GM18499 (cell line): ENCODE measurements at regions not wholly inside any gene's neighbourhood (a gene's known extent, or its start where the extent isn't known, plus 50 kb on each side); places are given as distances from the start of the nearest gene placed in this dataset.

Experiments used
- ATAC-seq: cut with Tn5 transposase; IDR thresholded peaks from one replicate; pipeline ENCODE4 v1.9.1; 2021; ENCODE audit warnings: moderate number of reproducible peaks; ENCODE audit not compliant: insufficient read depth, unreplicated experiment

DNA sequence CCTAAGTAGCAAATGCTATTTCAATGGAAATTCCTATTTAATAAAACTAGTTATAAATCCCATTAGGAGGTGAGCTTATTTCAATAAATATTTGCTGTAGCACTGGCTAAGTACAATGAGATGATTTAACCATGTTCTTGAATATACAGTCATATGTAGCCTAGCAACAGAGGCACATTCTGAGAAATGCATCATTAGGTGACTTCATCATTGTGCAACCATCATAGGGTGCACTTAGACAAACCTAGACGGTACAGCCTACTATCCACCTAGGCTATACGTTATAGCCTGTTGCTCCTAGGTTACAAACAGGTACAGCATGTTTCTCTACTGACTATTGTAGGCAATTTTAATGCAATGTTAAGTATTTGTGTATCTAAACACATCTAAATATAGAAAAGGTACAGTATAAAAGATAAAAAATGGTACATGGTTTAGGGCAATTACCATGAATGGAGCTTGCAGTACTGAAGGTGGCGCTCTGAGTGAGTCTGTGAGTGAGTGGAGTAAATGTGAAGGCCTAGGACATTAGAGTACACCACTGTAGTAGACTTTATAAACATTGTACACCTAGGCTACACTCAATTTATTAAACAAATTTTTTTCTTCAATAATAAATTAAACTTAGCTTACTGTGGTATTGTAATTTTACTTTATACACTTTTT is 350.1 kb downstream of the CASP12 start:
- ATAC-seq, result no peak

DNA sequence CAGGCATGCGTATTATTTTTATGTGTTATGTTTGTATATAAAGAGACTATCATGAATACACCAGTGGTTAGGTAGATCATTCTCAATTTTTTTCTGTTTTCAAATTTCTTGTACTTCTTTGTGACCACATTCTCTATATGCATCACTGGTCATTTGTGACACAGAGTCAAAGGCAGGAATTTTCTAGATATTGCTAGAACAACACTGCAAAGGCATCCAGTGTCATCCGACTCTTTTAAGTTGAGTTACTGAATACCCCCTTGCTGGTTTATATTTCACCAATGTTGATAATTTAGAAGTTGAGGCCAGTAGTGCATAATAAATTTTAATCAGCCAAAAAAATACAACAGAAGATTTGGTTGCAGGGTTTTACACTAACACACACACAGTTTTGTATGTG is 351.8 kb downstream of the CASP12 start:
- ATAC-seq, result no peak

DNA sequence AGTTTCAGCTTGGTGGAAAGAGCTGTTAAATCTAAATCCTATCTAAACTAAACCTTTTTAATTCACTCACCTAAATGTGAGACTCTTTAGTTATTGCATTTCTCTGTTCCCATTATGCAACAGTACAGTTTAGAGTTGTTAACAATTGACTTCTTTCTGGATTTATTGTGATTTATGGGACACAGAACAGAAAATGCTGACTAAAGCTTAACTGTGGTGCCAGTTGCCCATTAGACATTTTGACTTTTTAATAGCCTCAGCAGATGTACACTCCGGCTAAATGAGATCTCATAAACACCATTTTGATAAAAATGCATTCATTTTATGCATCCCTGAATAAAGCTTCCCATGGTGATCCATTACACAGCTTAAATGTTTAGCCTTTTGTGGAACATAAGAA is 356.6 kb downstream of the CASP12 start:
- no peak for ATAC-seq

DNA sequence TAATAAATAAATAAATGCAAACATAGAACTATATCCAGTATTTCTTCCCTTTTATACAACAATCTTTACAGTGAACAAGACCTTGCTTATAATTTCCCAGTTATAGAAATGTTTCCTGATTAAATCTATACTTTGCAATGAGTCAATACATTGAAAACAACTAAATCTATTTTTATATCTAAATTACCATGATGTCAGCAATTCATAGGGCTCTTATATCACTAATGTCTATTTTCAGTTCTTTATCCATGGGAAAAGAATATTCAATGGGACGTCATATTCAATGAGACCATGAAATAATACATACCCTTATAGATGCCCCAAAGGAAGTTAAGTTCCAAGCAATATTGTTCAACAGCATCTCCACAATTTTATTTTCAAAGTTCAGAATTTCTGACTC is 359.9 kb downstream of the CASP12 start:
- no peak for ATAC-seq

DNA sequence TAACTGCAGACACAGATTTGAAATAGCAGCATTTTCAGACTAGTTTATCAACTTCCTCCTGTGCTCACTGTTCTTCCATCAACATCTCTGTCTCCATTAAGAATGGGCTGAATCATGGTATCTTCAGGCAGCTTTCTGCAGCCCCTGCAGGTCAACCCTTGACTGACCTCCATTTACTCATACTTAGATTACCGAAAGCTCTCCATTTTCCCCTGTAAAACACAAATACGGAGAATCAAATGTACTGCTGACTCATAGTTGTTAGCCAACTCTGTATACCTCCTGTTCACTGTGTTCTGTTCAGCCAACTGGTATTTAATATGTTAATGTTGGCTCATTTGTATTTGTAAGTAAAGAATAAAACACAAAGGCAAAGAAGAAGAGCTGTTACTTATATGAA is 364.0 kb downstream of the CASP12 start:
- no peak for ATAC-seq

DNA sequence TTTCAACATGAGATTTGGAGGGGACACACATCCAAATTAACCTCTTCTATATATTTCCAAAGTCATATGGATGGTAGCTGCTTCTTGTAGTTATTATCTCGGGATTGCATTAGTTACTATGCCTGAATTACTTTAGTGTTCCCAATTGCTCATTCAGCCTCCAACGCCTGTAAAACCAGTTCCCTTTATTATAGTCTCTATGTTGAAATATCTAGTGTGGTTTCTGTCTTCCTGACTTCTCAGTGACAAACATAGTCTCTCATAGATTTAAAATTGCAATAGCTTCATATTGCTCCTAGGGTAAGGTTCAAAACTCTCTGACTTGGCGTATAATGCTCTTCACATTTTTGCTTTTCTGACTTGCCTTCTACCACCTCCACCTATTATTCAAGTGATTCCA is 366.4 kb downstream of the CASP12 start:
- no peak for ATAC-seq

DNA sequence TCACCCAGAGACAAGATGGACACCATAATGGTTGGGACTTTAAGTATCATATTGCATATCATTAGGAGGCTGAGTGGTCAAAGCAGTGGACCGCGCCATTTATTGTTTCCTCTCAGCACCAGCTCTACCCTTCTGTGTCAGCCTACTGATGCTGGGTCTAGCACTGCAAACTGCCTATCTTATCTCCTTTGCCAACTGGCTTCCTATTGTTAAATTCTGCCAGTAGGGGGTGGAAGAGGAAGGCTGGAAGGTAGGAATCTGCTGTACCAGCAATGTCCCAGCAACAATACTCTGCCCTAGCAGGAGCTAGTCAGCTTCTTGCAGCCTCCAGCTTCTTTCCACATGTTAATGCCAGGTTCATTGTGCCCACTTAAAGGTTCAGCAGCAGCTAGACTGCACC is 367.1 kb upstream of the PDGFD start:
- no peak for ATAC-seq

DNA sequence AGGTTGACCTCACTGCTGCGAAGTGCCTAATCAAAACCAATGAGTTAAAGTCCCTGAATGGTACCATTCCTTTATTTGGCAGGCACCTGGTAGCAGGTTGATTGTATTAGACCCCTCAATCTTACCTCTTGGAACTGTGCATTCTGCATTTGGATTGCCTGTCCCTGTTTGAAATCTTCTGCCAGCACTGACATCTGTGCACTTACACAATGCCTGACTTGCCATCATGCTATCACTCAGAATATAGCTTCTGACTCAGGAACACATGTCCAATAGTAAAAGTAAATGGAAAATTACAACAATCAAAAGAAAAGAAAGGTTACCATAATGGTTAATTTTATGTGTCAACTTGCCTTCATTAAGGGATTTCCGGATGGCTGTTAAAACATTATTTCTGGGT is 366.0 kb upstream of the PDGFD start:
- no peak for ATAC-seq

DNA sequence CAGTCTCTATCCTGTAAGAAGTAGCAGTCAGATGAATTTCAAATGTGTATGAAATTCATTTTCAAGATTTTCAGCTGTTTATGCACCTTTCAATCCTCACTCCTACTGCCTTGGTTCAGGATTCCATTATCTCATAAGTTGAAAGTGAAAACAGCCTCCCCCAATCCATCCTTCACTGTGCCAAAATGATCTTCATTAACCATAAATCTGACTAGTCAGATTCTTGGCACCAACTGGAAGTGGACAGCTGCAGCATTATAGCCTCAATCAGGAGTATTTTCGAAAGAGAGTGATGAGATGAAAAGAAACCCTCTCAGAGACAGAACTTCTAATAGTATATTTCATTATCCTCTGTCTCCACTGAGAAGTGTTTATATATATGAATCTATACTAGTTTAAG is 365.3 kb upstream of the PDGFD start:
- no peak for ATAC-seq

DNA sequence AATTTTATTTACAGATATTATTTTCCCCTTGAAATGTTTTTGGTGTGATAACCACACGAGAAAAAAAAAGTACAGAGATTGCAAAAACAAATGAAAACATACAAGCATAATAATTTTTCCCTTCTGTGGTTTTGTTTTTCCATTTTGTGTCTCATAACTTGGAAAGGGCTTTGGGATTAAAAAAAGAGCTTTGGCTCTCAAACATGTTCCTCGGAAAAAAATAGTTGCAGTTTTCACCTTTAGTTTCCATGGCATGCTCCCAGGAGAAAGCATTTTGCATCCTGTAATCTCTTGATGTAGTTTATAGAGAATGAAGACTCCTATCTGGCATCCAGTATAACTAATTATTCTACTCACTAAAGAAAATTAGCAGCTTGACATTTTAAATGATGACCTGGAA is 362.1 kb upstream of the PDGFD start:
- no peak for ATAC-seq

DNA sequence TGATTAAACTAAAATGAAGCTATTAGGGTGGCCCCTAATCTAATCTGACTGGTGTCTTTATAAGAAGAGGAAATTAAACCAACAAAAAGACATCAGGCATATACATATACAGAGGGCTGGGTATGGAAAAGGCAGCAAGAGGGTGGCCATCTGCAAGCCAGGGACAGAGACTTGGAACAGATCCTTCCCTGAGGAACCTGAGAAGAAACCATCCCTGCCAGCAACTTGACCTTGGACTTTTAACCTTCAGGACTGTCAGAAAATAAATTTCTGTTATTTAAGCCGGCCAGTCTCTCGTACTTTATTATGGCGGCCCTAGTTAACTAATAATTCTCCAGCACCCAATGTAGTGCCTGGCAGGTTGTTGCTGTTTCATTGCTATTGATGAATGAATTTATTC is 361.5 kb upstream of the PDGFD start:
- no peak for ATAC-seq

DNA sequence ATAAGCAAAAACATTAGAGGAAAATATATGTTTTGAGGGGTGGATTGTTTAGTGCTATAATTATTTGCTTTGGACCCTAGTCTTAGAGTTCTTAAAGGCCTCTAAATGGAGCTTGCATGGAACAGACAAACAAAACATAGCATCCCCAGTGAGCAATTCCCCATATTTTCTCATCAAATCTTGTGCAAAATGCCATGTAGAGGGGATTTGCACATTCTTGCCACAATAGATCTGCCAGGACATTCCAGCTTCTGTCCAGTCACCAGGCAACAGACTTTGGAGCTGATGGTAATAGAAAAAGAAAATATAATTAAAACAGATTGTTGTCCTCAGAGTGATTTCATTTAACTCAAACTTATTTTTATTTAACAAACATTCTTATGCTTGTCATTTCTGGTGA is 360.3 kb upstream of the PDGFD start:
- no peak for ATAC-seq

DNA sequence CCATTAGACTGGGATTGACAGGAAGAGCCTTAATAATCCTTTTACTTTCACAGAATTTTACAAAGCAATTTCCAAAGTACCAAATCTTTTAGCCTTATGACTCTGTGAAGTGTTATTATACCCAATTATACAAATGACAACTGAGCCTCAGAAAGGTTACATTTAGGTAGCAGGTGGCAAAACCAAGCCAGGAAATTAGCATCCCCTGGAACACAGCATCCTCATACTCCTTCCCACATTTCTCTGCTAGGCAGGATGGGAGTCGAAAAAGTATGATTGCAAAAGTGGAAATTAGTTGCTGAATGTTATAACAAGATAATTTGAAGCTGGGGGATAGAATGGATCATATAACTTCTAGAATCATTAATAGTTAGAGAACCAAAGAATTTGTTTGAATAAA is 359.7 kb upstream of the PDGFD start:
- ATAC-seq, result no peak

DNA sequence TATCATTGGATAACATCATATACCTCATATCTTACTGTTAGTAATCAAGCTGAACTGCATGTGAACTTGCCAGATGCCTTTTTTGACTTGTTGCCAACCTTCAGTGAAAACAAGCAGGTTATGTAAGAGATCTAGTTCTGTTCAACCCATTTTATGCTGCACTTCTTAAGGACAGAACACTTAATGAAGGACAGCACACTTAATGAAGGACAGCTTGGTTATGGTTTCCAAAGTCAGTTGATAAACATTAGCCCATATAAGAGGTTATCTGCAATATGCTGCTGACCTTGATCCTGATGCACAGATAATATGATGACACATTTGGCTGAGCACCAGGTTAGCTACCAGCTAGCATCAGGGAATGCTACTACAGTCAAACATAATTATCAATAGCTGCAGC is 358.7 kb upstream of the PDGFD start:
- ATAC-seq, result no peak

DNA sequence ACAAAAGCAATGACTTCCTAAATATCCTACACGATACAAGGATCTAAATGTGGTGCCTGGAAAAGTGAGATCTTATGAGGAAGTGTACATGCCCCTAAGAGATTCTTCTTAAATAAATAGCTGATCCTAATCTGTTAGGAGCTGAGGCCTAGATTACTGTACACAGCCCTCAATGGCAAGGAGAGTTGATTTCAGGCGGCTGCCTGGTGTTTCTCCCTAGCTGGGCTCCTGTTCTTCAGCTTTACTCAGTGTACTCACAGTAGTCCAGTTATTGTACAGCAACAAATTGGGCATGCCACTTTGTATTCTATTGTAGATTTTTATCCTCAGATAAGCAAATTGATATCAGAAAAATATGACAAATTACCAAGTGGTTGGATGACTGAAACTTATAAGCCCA is 358.2 kb upstream of the PDGFD start:
- ATAC-seq, result no peak

DNA sequence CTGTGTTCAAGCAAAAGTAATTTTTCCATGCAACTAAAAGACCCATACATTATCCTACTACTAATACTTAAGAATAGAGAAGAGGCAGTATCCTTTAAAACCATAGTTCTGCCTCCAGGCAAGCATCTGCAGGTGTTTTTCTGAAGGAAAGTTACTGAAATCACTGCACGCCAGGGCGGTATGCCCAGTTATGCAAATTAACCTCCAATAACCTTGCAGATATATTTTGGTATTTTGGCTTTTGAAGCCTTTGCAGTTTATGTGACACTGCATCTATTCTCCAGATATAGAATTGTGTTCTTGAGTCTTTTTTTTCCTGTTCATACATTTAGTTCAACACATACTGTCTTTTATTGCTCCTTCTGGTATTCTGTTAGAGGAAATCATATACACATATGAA is 346.2 kb upstream of the PDGFD start:
- no peak for ATAC-seq

DNA sequence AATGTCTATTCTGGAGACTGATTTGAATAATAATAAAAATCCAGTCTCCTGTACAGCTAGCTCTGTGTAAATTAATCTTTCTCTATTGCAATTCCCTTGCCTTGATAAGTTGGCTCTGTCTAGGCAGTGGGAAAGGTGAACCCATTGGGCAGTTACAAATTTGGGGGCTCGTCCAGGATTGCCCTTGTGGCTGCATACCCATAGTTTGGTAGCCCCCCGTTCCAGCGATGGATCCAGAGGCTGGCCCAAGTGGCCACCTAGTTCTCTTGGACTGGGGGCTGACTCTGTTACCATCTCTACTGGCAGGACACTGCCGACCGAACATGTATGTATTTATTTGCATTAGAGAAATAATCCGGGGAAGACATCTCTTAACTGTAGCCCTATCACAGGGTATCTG is 326.2 kb upstream of the PDGFD start:
- no peak for ATAC-seq

DNA sequence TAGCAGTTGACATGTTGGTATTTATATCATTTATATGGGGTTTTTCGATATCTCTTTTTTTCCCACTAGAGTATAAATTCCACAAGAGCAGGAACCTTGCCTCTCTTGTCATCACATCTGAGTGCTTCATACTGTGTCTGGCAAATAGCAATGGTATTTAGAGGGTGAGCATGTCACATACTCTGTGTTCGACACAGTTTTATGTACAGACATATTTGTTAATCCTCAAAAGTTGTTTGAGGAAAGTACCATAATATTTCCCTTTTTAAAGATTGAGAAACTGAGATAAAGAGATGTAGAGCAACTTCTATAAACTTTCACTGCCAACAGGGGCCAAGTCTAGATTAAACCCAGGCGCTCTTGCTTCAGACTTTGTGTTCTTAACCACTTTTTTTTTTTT is 324.6 kb upstream of the PDGFD start:
- ATAC-seq, result no peak

DNA sequence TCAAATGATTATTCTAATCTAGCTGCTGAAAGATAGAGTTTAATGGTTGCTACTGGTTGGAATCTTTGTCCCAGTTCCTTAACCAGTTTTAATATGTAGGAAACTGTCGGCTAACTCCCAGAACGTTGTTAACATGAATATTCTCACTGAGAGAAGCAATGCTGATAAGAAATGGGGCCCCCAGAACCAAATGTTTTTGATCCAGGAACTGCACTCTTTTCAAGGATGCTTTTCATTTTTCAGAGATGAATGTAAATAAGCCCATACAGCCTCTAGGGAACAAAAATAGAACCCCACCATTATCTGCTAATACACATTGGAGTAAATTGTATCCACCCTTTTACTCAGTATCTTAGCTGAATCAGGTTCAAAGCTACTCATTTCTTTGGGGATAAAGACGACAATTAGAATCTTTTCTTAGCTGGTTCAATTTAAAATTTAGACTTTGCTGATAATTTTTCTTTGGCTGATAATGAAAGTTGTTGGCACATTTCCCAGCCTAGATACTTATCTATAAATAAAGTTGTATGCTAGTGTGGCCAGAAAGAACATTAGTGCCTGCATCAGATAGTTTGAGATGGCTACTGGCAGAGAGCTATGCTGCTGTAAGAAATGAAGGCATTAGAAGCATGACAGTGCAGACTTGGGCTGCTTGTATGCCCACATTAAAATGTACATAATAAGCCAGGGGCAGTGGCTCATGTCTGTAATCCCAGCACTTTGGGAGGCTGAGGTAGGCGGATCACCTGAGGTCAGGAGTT is 323.3 kb upstream of the PDGFD start:
- ATAC-seq, result no peak

DNA sequence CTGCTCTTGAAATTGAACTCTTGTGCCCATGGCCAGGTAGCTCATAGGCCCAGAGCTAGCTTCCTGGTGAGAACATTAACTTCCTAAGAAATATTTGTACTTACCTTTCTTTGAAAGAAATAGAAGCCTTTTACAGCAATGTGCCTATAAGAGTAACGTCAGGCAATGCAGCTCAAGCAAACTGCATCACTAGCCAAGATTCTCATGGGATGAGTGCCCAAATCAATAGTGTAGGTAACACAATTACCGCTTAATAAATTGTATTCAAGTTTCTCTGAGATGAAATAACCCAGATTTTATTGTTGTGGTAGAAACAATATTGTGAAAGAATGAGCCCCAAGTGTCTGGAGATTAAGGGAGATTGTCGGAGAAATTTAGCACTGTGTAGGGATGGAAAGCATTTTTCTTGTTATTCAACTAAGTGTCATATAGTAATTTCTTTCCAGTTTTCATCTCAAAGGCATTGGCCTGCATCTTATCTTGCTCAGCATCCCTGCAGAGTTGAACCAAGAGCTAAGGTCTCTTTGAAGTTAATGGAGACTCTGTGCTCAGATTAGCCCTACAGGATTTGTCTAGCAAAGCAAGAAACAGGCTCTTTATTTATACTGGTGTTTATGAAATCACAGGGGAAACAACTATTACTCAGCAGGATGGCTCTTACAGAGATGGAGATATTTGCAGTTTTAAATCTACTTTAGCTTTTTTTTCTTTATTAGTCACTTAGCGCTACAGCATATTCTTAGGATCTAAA is 321.0 kb upstream of the PDGFD start:
- no peak for ATAC-seq

DNA sequence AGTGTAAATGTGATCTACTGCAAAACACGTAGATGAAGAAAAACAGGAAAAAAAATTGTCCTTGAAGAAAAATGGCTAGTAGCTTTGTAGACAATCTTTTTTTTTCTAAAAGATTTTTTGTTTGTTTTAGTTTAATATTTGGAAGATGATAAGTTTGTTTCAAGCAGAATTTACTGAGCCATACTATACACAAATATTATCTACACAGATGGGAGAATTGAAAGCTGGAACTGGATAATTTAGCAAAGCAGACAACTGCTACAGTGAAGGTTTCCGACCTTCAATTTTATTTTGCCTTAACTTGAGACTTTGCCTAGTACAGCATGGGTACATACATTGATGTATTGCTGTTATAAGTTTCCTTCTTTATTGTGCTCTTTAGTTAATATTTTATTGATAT is 313.0 kb upstream of the PDGFD start:
- no peak for ATAC-seq

DNA sequence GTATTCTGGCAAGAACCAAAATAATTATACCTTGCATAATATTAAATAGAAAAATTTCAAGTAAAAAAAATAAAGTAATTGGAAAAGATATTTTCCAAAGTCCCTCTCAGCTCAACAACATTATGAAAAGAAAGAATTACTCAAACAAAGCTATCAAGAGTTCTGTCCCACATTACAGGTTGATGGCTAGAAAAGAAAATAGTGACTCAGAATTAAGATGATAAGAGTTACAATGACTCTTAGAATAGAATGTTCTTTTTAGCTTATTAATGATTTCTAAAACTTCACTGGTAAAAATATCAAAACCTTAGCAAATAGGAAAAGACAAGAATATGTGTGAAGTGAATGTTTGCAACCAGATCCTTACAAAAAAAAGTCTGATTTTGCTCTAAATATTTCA is 312.5 kb upstream of the PDGFD start:
- ATAC-seq, result no peak
